GM12864 (cell line): ENCODE measurements at regions not wholly inside any gene's neighbourhood (a gene's known extent, or its start where the extent isn't known, plus 50 kb on each side); places are given as distances from the start of the nearest gene placed in this dataset.

Source experiments
- DNase-seq: peaks from one replicate; pipeline ENCODE4 v3.0.0-alpha.2; 2011; ENCODE audit warnings: low read depth
- H3K4me3 ChIP-seq: 2 replicates; pipeline ENCODE4 v1.5.1; 2011; ENCODE audit warnings: mild to moderate bottlenecking, low read depth, low read length, control low read depth
- TF ChIP-seq, protein P1 (sequence below): IDR thresholded peaks from 2 replicates; pipeline ENCODE4 v1.5.1; 2011; ENCODE audit warnings: low read depth, mild to moderate bottlenecking, moderate library complexity, low read length, control low read depth, inconsistent platforms; ENCODE audit errors: missing control alignments

DNA sequence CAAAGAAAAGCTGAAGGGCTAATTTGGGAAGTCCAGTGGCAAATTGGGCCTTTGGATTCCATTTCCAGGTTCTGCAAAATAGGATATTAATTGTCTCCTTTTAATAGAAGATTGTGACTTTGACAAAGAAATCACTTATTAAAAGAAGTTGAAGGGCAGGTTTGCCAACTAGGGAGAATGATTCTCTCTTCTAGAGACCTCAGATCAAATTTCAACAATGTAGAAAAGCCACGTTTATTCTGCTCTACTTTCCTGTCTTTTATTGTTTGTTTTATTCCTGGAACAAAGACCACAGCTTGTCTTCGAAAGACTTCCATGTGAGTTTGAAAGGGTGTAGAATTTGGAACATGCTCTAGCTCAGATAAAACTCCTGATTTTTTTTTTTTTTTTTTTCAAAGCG, 65.5 kb upstream of the PRL start:
- DNase-seq = no peak
- H3K4me3 ChIP-seq = no peak overlapping the region

DNA sequence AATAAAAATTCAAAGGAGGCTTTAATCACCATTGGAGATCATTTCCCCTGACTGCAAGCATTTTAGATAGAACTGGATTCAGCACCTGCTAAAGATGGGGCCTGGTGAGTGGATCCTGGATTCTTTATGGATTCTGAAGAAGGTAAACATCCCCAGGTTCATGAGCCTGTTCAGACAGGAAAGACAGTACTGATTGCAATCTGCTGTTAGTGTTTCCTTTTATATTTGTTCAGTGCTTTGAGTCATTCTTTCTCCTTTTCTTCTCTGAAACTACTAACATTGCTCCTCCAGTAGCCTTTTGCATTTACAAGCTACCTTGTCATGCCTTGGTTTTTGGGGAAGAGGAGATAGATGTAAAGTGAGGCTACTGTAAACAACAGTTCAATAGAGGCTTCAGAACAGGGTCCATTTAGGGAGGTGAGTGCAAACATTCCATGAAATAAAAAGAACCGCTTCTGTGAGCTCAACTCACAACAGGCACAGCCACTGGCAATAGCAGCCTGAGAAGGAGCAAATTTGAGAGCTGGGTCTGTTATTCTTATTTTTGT, 66.4 kb upstream of the PRL start:
- no peak overlapping the region for H3K4me3 ChIP-seq
- TF ChIP-seq, protein P1, sequence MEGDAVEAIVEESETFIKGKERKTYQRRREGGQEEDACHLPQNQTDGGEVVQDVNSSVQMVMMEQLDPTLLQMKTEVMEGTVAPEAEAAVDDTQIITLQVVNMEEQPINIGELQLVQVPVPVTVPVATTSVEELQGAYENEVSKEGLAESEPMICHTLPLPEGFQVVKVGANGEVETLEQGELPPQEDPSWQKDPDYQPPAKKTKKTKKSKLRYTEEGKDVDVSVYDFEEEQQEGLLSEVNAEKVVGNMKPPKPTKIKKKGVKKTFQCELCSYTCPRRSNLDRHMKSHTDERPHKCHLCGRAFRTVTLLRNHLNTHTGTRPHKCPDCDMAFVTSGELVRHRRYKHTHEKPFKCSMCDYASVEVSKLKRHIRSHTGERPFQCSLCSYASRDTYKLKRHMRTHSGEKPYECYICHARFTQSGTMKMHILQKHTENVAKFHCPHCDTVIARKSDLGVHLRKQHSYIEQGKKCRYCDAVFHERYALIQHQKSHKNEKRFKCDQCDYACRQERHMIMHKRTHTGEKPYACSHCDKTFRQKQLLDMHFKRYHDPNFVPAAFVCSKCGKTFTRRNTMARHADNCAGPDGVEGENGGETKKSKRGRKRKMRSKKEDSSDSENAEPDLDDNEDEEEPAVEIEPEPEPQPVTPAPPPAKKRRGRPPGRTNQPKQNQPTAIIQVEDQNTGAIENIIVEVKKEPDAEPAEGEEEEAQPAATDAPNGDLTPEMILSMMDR = no peak
- DNase-seq = no peak

More for the DNA sequence above, 65.5 kb upstream of the PRL start:
- TF ChIP-seq, protein P1 = no peak

DNA sequence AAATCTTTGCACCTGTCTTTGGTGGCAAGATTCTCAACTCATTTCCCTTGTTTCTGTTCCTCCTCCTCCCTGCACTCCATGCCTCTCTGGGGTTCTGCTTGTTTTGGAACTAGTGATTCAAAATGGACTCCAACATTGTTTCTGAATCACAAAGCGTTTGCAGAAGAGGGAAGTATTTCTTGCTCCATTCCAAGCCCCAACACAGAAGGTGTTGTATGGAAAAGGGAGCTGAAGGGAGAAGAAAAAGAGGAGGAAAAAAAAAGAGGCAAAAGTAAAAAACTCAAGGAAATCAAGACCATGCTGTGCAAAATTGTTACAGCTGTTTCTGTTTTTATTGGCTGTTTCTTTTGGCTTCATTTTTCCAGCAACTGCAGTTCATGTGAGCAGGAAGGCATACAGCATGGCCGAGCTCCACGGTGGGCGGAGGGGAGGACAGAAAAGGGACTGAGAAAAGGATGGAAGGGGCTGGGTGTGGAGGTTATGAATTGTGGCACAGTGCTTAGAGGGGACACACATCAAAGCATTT, 66.9 kb upstream of the PRL start:
- H3K4me3 ChIP-seq = no peak overlapping the region
- no peak for DNase-seq

DNA sequence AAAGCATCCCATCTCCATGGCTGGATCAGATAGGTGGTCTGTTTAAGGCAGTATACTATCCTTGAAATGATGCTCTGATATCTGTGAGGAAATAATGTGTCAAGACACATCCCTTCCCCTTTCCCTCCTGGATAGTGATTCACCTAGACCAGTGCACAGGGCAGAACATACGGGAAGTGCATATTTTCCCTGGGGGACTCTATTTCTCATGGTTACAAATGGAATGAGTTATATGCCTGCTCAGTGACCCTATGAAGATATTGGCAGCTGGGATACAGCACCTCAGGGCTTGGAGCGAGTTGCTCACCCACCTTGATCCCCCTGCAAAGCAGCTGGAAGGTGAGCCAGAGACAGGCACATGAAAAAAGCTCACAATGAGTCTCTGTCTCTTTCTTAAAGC, 67.5 kb upstream of the PRL start:
- TF ChIP-seq, protein P1 = no peak
- no peak overlapping the region for H3K4me3 ChIP-seq
- no peak for DNase-seq

More for the DNA sequence above, 66.9 kb upstream of the PRL start:
- TF ChIP-seq, protein P1 = no peak

DNA sequence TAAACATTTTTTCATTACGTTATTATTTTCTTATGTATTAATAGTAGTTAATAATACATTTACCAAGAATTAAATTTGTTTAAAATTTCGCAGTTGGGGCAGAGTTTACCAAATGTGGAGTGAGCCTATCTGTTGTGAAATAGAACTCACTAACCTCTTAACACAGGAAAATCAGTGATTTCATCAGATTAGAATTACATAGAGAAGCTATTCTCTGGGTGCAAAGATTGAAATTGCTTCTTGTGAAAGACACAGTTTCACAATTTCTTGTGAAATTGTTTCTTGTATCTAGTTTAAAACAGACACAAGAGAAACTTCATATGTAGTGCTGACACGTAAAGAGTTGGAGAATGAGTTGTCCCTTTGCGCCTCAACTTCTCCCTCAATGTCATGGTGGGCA, 69.4 kb upstream of the PRL start:
- DNase-seq = no peak
- no peak overlapping the region for H3K4me3 ChIP-seq
- TF ChIP-seq, protein P1 = no peak

DNA sequence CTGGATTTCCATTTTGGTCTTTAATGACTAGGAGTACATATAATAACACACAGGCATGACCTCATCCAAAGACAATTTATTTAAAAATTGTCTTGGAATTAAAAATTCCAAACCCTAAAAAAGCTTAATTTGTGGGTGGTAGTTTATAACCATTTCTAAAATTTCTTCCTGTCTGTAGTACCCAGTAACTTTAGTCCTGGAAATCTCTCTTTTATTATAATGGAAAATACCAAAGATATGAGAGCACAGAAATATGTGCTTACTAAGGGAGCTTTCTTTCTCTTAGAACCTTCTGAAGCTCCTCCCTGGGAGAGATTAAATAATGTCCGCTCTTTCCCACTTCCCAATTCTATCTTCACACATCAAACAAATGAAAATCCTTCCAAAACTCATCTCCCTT, 70.5 kb upstream of the PRL start:
- TF ChIP-seq, protein P1 = no peak
- no peak overlapping the region for H3K4me3 ChIP-seq
- no peak for DNase-seq

DNA sequence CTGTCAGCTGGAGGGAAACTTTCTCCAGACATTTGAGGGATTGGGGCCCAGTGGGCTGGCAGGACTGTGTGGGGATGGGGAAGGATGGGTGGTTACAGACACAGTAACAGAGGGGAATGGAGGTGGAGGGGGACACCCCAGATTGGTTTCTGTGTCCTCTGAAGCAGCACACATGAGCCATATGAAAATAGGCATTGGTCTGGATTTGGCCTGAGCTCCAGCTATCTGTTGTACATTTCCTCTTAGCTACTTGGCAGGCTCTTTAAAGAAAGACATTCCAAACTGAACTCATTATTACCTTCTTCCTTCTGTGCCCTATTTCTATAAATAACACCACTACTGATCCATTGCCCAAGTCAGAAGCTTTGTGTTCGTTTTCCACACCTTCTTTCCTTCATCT, 72.0 kb upstream of the PRL start:
- DNase-seq = no peak
- TF ChIP-seq, protein P1 = no peak

More for the DNA sequence above, 72.0 kb upstream of the PRL start:
- H3K4me3 ChIP-seq = no peak overlapping the region
